Cardiac muscle cell (in vitro differentiated cells and primary cell): ENCODE measurements at regions not wholly inside any gene's neighbourhood (a gene's known extent, or its start where the extent isn't known, plus 50 kb on each side); places are given as distances from the start of the nearest gene placed in this dataset.

ENCODE experiments used
- DNase-seq, 2 donors: peaks; one replicate each; pipeline versions ENCODE4 v3.0.0 to v3.0.0-alpha.2; 2010 to 2017; ENCODE audit warnings: low read depth in 1 of 2, low spot score in 1 of 2
- H3K27ac ChIP-seq: fragments of 200-600 bp; sonication (generic); 2 replicates; pipeline ENCODE4 v1.5.1; 2016
- H3K27me3 ChIP-seq: fragments of 200-600 bp; sonication (generic); 2 replicates; pipeline ENCODE4 v1.6.0; 2016; ENCODE audit warnings: control low read depth
- H3K36me3 ChIP-seq: fragments of 200-600 bp; sonication (generic); 2 replicates; pipeline ENCODE4 v1.5.1; 2016; ENCODE audit warnings: control low read depth
- H3K4me1 ChIP-seq: fragments of 200-600 bp; sonication (generic); 2 replicates; pipeline ENCODE4 v1.8.1; 2017; ENCODE audit warnings: low read depth, mild to moderate bottlenecking, mixed run types
- H3K4me3 ChIP-seq: fragments of 200-600 bp; sonication (generic); 2 replicates; pipeline ENCODE4 v1.5.1; 2016; ENCODE audit warnings: mild to moderate bottlenecking
- H3K9me3 ChIP-seq: fragments of 200-600 bp; sonication (generic); 2 replicates; pipeline ENCODE4 v1.5.1; 2017; ENCODE audit warnings: low read depth, mild to moderate bottlenecking, control low read depth
- TF ChIP-seq, protein P1 (sequence below): IDR thresholded peaks from 2 replicates; pipeline ENCODE4 v1.5.1; 2012; ENCODE audit warnings: low read depth, mild to moderate bottlenecking, low read length

DNA sequence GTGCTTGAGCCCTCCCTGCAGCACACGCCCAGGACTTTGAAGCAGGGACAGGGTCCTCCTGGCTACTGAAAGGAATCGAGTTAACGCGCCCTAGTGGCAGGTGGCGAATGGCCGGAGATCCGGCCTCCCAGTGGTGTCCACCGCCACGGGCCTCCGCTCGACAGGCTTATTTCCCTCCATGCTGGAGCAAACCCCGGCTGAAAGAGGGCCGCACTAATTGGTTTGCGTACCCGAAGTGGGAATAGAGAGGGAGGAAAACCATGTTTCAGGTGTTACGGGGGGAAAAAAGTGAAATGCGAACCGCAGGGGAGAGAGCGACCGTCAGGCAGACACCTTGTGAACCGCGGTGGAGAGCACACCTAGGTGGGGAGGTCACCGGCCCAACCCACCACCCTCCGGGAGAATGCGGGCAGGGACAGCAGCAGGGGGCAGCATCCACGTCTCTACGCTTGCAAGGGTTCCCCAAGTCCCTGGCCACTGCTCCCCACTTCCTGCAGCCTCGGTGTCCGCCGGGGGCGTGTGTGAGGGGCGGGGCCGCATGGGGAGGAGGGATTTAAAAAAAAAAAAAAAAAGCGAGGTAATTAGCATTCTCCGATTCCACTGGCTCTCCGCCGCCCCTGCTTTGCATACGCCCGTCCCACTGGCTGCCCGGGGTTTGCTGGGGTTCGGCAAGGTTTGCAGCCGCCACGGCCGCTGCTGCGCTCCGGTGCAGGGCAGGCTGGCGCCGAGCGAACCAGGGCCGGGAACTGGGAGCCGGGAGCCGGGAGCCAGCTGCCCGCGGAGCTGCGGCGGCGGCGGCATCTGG, 224.6 kb upstream of the CRY1 start:
- peak; percentile 83 to 96 for DNase-seq
- H3K4me1 ChIP-seq, result peaks cover 6% of the 10 kb centered on the region
- no peaks in the 10 kb centered on the region for H3K9me3 ChIP-seq
- peak overlapping the region; percentile 48 for H3K4me3 ChIP-seq
- peaks cover 91% of the 10 kb centered on the region for H3K27me3 ChIP-seq
- H3K36me3 ChIP-seq, result no peaks in the 10 kb centered on the region
- H3K27ac ChIP-seq, result no peak overlapping the region
- TF ChIP-seq, protein P1, sequence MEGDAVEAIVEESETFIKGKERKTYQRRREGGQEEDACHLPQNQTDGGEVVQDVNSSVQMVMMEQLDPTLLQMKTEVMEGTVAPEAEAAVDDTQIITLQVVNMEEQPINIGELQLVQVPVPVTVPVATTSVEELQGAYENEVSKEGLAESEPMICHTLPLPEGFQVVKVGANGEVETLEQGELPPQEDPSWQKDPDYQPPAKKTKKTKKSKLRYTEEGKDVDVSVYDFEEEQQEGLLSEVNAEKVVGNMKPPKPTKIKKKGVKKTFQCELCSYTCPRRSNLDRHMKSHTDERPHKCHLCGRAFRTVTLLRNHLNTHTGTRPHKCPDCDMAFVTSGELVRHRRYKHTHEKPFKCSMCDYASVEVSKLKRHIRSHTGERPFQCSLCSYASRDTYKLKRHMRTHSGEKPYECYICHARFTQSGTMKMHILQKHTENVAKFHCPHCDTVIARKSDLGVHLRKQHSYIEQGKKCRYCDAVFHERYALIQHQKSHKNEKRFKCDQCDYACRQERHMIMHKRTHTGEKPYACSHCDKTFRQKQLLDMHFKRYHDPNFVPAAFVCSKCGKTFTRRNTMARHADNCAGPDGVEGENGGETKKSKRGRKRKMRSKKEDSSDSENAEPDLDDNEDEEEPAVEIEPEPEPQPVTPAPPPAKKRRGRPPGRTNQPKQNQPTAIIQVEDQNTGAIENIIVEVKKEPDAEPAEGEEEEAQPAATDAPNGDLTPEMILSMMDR, result no peak

DNA sequence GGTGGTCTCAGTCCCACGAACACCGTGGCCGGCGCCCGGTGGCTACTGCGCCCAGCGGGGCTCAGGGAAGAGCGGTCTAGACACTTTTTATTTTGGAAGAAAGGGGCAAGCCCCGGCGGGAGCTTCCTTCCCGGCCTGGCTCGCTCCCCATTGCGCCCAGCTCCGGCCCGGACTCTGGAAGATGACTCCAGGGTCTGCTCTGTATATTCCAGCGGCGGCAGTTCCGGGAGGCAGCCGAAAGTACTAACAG, 225.1 kb upstream of the CRY1 start:
- TF ChIP-seq, protein P1, result no peak
- peak overlapping the region; percentile 48 for H3K4me3 ChIP-seq
- no peak overlapping the region for H3K27ac ChIP-seq
- H3K27me3 ChIP-seq, result peaks cover 91% of the 10 kb centered on the region
- no peaks in the 10 kb centered on the region for H3K9me3 ChIP-seq
- H3K36me3 ChIP-seq, result no peaks in the 10 kb centered on the region
- no peak for DNase-seq
- H3K4me1 ChIP-seq, result peaks cover 6% of the 10 kb centered on the region

DNA sequence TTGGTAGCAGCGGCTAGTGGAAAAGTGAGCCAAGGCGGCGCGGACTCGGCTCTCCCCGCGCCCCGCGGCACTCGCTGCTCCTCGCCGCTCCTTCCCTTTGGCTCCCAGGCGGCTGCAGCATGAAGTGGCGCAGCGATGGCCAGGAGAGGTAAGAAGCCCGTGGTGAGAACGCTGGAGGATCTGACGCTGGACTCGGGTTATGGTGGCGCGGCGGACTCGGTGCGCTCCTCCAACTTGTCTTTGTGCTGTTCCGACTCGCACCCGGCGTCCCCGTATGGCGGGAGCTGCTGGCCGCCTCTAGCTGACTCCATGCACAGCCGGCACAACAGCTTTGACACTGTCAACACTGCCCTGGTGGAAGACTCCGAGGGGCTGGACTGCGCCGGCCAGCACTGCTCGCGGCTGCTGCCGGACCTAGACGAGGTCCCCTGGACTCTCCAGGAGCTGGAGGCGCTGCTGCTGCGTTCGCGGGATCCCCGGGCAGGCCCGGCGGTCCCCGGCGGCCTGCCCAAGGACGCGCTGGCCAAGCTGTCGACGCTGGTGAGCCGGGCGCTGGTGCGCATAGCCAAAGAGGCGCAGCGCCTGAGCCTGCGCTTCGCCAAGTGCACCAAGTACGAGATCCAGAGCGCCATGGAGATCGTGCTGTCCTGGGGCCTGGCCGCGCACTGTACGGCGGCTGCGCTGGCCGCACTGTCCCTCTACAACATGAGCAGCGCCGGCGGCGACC, 225.6 kb upstream of the CRY1 start:
- DNase-seq, result peak; percentile 43 to 64
- Histone ChIP-seq H3K4me1 (peaks cover 6% of the 10 kb centered on the region), H3K27me3 (peaks cover 91% of the 10 kb centered on the region), H3K9me3 (no peaks in the 10 kb centered on the region), H3K4me3 (peak overlapping the region; percentile 48), H3K27ac (no peak overlapping the region), H3K36me3 (no peaks in the 10 kb centered on the region)
- TF ChIP-seq, protein P1, result no peak

DNA sequence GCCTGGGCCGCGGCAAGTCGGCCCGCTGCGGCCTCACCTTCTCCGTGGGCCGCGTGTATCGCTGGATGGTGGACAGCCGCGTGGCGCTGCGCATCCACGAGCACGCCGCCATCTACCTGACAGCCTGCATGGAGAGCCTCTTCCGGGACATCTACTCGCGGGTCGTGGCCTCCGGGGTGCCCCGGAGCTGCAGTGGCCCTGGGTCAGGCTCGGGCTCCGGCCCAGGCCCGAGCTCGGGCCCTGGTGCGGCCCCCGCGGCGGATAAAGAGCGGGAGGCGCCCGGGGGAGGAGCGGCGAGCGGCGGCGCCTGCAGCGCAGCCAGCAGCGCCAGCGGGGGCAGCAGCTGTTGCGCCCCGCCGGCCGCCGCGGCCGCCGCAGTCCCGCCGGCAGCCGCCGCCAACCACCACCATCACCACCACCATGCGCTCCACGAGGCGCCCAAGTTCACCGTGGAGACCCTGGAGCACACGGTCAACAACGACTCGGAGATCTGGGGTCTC, 226.2 kb upstream of the CRY1 start:
- Histone ChIP-seq H3K27ac (no peak overlapping the region), H3K36me3 (no peaks in the 10 kb centered on the region), H3K4me1 (peaks cover 6% of the 10 kb centered on the region), H3K27me3 (peaks cover 91% of the 10 kb centered on the region), H3K9me3 (no peaks in the 10 kb centered on the region), H3K4me3 (peak overlapping the region; percentile 48)
- DNase-seq, result peak in 1 of 2 donors; percentile 31
- TF ChIP-seq, protein P1, result no peak

DNA sequence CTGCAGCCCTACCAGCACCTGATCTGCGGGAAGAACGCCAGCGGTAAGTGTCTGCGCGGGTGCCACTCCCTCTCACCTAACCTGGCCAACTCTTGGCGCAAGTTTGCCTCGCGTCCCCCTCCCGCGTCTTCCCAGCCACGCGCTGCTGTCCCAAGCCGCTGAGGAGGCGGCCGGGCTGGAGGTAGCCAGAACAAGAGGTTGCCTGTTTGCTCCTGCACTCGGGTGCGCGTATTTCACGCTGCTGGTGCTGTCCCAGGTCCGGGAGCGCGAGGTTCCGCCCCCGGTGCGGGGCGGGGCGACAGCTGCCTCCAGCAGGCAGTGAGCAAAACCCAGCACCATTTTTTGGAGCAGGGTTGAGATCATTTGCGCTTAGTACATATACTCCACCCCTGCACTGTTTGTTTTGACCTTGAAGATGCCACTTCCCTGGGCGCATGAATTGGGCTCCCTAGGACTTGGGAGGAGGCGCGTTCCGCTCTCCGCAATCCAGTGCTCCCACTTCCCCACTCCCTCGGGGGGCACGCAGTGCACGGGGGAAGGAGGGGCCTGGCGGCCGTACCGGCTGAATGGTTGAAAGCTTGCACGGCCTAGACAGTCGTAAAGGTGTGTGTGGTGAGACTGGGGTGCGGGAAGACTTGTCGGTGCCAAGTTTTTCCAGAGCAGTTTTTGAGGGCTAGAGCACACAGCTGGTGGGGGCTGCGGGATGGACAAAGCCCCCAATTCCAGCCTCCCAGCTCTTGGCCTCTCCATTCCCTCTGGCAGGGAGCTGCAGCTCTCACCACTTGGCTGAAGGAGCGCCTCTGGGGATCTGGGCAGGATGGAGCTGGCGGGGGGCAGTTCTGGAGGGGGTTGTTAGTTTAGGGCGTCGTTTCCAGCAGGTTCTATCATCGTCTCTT, 226.9 kb upstream of the CRY1 start:
- DNase-seq, result peak; percentile 24 to 61
- Histone ChIP-seq H3K27me3 (peaks cover 91% of the 10 kb centered on the region), H3K36me3 (no peaks in the 10 kb centered on the region), H3K4me1 (peaks cover 6% of the 10 kb centered on the region), H3K9me3 (no peaks in the 10 kb centered on the region), H3K27ac (no peak overlapping the region), H3K4me3 (peak overlapping the region; percentile 48)
- TF ChIP-seq, protein P1, result no peak
